ENCODE measurements at regions not wholly inside any gene's neighbourhood (a gene's known extent, or its start where the extent isn't known, plus 50 kb on each side); places are given as distances from the start of the nearest gene placed in this dataset.

DNA sequence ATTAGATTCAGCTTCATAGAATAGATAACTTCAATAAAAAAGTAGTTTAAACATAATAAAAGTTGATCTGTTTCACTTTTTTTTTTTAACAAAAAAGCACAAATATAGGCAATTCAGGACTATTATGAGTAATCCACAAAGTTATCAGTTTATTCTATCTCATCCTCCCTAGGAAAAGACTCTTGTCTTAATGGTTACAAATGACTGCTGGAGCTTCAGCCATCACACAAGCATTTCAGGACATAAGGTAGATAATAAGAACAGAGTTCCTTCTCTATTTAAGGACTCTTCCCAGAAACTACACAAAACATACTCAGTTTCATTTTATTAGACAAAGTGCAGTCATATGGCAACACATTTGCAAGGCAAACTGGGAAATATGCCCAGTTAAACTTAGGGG, 357.6 kb upstream of the SETBP1 start (continued):
- TF ChIP-seq ZNF830 (tag by site-specific recombination; IDR thresholded peaks at IDR 0.05; ENCODE audit: low read depth) (no peak), PRDM10 (tag by site-specific recombination; IDR thresholded peaks at IDR 0.05) (no peak), ZNF48 (tag by site-specific recombination; IDR thresholded peaks at IDR 0.05) (no peak), ZNF776 (tag by site-specific recombination; IDR thresholded peaks at IDR 0.05; ENCODE audit: borderline replicate concordance) (no peak)

- no peaks in the 10 kb centered on the region; the same call in 1 of the 2 replicates for H3K4me1 ChIP-seq (ENCODE audit: control insufficient read depth, insufficient read depth, low read length)
- H3K36me3 ChIP-seq (ENCODE audit: control insufficient read depth in 2 of 2, insufficient read depth in 1 of 2, low read length in 2 of 2) = no peaks in the 10 kb centered on the region
- CTCF ChIA-PET = interaction anchor here (0.6 to 0.9 kb wide), 6 partner anchors 11 to 1202 kb away, joined by 3 to 4 read pairs (median 3); no protein-coding TSS in a partner anchor
- H3K9me3 ChIP-seq (ENCODE audit: control insufficient read depth, insufficient read depth, low read depth, low read length) = no peaks in the 10 kb centered on the region
- no peak for TF ChIP-seq ZNF629 (tag by site-specific recombination; IDR thresholded peaks at IDR 0.05)
- TF ChIP-seq, protein P1, sequence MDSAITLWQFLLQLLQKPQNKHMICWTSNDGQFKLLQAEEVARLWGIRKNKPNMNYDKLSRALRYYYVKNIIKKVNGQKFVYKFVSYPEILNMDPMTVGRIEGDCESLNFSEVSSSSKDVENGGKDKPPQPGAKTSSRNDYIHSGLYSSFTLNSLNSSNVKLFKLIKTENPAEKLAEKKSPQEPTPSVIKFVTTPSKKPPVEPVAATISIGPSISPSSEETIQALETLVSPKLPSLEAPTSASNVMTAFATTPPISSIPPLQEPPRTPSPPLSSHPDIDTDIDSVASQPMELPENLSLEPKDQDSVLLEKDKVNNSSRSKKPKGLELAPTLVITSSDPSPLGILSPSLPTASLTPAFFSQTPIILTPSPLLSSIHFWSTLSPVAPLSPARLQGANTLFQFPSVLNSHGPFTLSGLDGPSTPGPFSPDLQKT (IDR thresholded peaks at IDR 0.05; ENCODE audit: borderline replicate concordance, low read depth, low read length) = no peak
- H3K27ac ChIP-seq (ENCODE audit: extremely low read depth, low read depth, low read length) = no peak overlapping the region
- no peak overlapping the region for H3K4me3 ChIP-seq (ENCODE audit: low read depth, low read length)
- POLR2A ChIA-PET = no interaction called here
Observed at GRCh38 chr18:44324361-44324760, 356.3 kb upstream of the SETBP1 start.

- TF ChIP-seq ZFP41 (tag by site-specific recombination; IDR thresholded peaks at IDR 0.05; ENCODE audit: borderline replicate concordance) = no peak
- no peak for TF ChIP-seq ZNF335 (tag by site-specific recombination; conservative IDR thresholded peaks at IDR 0.05)
- no peak for TF ChIP-seq ZNF544 (tag by site-specific recombination; IDR thresholded peaks at IDR 0.05)
- no peak for TF ChIP-seq ZNF837 (tag by site-specific recombination; IDR thresholded peaks at IDR 0.05)
- no peak for TF ChIP-seq ZNF157 (tag by site-specific recombination; IDR thresholded peaks at IDR 0.05)
- no peak for TF ChIP-seq GLI4 (tag by site-specific recombination; IDR thresholded peaks at IDR 0.05)
- no peak for TF ChIP-seq SP3 (tag by site-specific recombination; IDR thresholded peaks at IDR 0.05)
- TF ChIP-seq SP7 (tag by site-specific recombination; IDR thresholded peaks at IDR 0.05) = no peak
- no peak overlapping the region for H3K4me3 ChIP-seq (ENCODE audit: low read depth, low read length)
- ChIA-PET CTCF (interaction anchor here (0.6 to 1.4 kb wide), 8 partner anchors 14 to 195 kb away, joined by 3 to 5 read pairs (median 3); no protein-coding TSS in a partner anchor), POLR2A (no interaction called here)
- H3K27ac ChIP-seq (ENCODE audit: extremely low read depth, low read depth, low read length) = no peak overlapping the region
- H3K36me3 ChIP-seq (ENCODE audit: control insufficient read depth in 2 of 2, insufficient read depth in 1 of 2, low read length in 2 of 2) = no peaks in the 10 kb centered on the region
- H3K9me3 ChIP-seq (ENCODE audit: control insufficient read depth, insufficient read depth, low read depth, low read length) = no peaks in the 10 kb centered on the region
- H3K4me1 ChIP-seq (ENCODE audit: control insufficient read depth, insufficient read depth, low read length) = no peaks in the 10 kb centered on the region; the same call in 1 of the 2 replicates
Observed at GRCh38 chr18:44325903-44326635, 354.6 kb upstream of the SETBP1 start.

Measured in HEK293 (cell line).